ENCODE measurements at regions not wholly inside any gene's neighbourhood (a gene's known extent, or its start where the extent isn't known, plus 50 kb on each side); places are given as distances from the start of the nearest gene placed in this dataset.
A peak's percentile ranks its signal among the peaks of the same experiment; 100 is the strongest.
"Not testable (repeated sequence)": the region's sequence is repeated elsewhere in the genome, so short reads cannot be mapped to it uniquely, and the experiment has no call there.

GRCh38 chr17:77560381-77560780 lies 398.1 kb upstream of the TNRC6C start:
- peak overlapping the region; percentile 63 for H3K27ac ChIP-seq
- TF ChIP-seq, protein P1, sequence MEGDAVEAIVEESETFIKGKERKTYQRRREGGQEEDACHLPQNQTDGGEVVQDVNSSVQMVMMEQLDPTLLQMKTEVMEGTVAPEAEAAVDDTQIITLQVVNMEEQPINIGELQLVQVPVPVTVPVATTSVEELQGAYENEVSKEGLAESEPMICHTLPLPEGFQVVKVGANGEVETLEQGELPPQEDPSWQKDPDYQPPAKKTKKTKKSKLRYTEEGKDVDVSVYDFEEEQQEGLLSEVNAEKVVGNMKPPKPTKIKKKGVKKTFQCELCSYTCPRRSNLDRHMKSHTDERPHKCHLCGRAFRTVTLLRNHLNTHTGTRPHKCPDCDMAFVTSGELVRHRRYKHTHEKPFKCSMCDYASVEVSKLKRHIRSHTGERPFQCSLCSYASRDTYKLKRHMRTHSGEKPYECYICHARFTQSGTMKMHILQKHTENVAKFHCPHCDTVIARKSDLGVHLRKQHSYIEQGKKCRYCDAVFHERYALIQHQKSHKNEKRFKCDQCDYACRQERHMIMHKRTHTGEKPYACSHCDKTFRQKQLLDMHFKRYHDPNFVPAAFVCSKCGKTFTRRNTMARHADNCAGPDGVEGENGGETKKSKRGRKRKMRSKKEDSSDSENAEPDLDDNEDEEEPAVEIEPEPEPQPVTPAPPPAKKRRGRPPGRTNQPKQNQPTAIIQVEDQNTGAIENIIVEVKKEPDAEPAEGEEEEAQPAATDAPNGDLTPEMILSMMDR (conservative IDR thresholded peaks at IDR 0.05) = no peak

GRCh38 chr17:77560841-77561240 lies 397.7 kb upstream of the TNRC6C start:
- peak overlapping the region; percentile 63 for H3K27ac ChIP-seq
- TF ChIP-seq, protein P1 (conservative IDR thresholded peaks at IDR 0.05) = no peak

DNA sequence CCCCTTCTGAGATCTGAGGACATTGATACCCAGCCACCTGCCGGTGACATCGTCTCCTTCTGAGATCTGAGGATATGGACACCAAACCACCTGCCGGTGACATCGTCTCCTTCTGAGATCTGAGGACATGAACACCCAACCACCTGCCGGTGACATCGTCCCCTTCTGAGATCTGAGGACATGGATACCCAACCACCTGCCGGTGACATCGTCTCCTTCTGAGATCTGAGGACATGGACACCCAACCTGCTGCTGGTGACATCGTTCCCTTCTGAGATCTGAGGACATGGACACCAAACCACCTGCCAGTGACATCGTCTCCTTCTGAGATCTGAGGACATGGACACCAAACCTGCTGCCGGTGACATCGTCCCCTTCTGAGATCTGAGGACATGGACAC lies 396.1 kb upstream of the TNRC6C start:
- not testable (repeated sequence) for H3K27ac ChIP-seq

DNA sequence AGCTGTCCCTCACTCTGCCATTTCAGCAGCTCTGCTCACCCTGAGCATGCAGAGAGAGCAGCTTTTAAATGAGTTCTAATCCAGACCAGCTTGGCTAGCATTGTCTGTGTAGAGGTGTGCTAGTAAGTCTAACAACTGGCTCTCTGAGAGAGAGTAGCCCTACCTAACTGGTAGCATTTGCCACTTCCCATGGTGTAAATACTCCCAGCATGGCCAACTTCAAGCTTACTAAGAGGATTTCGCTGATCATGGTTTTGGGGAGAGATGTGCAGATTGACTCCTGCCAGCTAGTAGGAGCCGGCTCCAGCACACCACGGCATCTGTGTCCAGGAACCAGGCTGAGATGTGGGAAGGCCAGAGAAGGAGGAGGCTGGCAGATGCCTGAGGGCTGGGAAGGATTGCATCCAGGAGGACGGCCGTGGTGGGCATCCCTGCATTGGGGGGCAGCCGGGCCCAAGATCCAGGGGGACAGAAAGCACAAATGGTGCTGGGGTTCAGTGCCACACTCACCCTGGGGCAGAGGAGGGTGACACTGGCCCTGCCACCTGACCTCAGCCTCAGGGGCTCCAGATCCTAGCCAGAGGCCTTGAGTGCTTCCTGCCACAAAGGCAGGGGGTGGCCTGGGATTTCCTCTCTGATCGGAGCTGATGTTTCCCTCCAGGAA lies 394.9 kb upstream of the TNRC6C start:
- H3K27ac ChIP-seq = no peak overlapping the region
- TF ChIP-seq, protein P1 (conservative IDR thresholded peaks at IDR 0.05) = no peak

DNA sequence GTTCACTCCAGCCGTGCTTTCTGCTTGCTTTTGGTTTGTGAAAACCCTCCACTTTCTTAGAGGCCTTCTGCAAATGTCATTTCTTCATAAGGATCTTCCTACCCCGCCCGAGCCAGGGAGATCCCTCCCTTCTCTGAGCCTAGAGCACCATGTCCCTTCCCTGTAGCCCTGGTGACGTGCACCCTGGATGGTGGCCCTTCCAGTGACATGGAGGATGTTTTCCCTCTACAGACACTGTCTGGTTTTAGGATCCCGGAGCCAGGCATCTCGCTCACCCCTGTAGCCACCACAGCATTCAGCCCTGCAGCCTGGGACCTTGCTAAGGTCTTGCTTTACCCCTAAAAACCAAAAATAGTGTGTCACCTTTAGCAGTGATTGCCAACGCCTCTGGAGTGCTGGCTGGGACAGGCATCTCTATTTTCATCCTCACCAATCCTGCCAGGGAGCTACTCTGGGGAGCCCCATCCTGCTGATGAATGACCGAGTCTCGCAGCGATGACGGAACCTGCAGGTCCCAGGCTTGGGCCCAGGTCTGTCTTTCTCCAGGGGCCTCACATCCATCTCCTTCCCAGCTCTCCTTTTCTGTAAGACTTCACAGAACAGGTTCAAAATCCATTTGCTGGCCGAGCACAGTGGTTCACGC lies 394.1 kb upstream of the TNRC6C start:
- H3K27ac ChIP-seq = no peak overlapping the region
- TF ChIP-seq, protein P1 (conservative IDR thresholded peaks at IDR 0.05) = no peak

- TF ChIP-seq, protein P1 (conservative IDR thresholded peaks at IDR 0.05) = no peak
Observed at GRCh38 chr17:77565166-77565565, 393.3 kb upstream of the TNRC6C start.

GRCh38 chr17:77566151-77566550 lies 392.4 kb upstream of the TNRC6C start:
- TF ChIP-seq, protein P1 (conservative IDR thresholded peaks at IDR 0.05) = no peak
- H3K27ac ChIP-seq = no peak overlapping the region

More at GRCh38 chr17:77565166-77565565, 393.3 kb upstream of the TNRC6C start:
- no peak overlapping the region for H3K27ac ChIP-seq

DNA sequence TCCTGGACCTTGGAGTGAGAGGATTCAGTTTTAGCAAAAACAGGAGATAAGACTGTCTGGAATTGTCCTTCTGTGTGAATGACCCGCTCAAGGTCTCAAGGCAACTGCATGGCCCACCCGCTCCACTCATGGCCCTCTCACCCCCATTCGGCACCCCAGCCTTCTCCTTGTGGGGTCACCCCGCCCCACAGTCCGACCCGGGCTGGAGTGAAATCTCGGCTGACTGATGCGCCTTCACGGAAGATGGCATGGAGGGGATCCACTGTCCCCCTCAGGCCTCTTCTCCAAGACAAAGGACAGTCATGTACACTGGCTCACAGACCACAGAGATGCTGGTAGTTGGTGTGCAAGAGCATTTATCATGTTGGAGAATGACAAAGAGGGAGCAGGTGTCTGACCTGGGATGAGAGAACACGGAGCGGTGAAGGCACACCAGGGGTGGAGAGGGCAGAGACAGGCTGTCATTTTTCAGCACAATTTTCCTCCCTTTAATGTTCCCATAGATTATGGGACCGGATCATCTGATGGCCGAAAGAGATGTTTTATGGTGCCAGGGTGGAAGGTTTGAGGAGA lies 391.9 kb upstream of the TNRC6C start:
- TF ChIP-seq, protein P1 (conservative IDR thresholded peaks at IDR 0.05) = no peak
- H3K27ac ChIP-seq = no peak overlapping the region

Measured in VCaP (cell line).